ENCODE measurements at regions not wholly inside any gene's neighbourhood (a gene's known extent, or its start where the extent isn't known, plus 50 kb on each side); places are given as distances from the start of the nearest gene placed in this dataset.

GRCh38 chr9:135332516-135332915 lies 147.1 kb upstream of the PPP1R26 start:
- Histone ChIP-seq H3K9me3 (ENCODE audit: control extremely low read depth in 1 of 3, control insufficient read depth in 2 of 3, insufficient read depth in 1 of 3, low read length in 2 of 3) (no peaks in the 10 kb centered on the region), H3K9ac (ENCODE audit: low read length) (no peak overlapping the region), H3K36me3 (replicated peaks in 1 of 2; ENCODE audit: control extremely low read depth in 1 of 2, control insufficient read depth in 1 of 2, extremely low read depth in 1 of 2, insufficient read depth in 2 of 2, low read length in 1 of 2) (no peaks in the 10 kb centered on the region), H3K79me2 (ENCODE audit: control insufficient read depth, insufficient read depth, low read length) (no peaks in the 10 kb centered on the region), H4K20me1 (ENCODE audit: control insufficient read depth, insufficient read depth, low read length, poor library complexity, severe bottlenecking) (no peaks in the 10 kb centered on the region), H2AFZ (ENCODE audit: insufficient read depth, low read depth, low read length, poor library complexity, severe bottlenecking) (no peak overlapping the region), H3K27ac (ENCODE audit: low read length in 2 of 2) (no peak overlapping the region), H3K27me3 (replicated peaks in 1 of 4; ENCODE audit: control extremely low read depth in 1 of 4, control insufficient read depth in 3 of 4, insufficient read depth in 4 of 4, low read length in 3 of 4) (peaks cover 0 to 2% (median 0%) of the 10 kb centered on the region in 4 experiments), H3K4me1 (ENCODE audit: control insufficient read depth in 2 of 2, insufficient read depth in 2 of 2, low read length in 2 of 2) (no peaks in the 10 kb centered on the region), H3K4me2 (replicated peaks; ENCODE audit: low read depth, low read length, poor library complexity, severe bottlenecking) (no peak overlapping the region), H3K4me3 (ENCODE audit: control extremely low read depth in 1 of 5, extremely low read depth in 1 of 5, insufficient read depth in 1 of 5, low read depth in 2 of 5, low read length in 4 of 5) (no peak overlapping the region)
- H3K9me3 Mint-ChIP-seq (ENCODE audit: insufficient read depth), result no peaks in the 10 kb centered on the region
- no peak overlapping the region for H3K4me3 Mint-ChIP-seq
- H3K27me3 Mint-ChIP-seq, result peaks cover 5% of the 10 kb centered on the region
- no peak overlapping the region for H3K27ac Mint-ChIP-seq
- ChIA-PET POLR2A (no interaction called here), CTCF (no interaction called here)
- DNase-seq (no peak), ATAC-seq (ENCODE audit: low read depth) (no peak)
- intact Hi-C loops (cut with micrococcal nuclease), result no loop called here
- WGBS (ENCODE audit: insufficient coverage), result 92% methylated on average over 2 of the region's 3 CpGs
- TF ChIP-seq, protein P1, sequence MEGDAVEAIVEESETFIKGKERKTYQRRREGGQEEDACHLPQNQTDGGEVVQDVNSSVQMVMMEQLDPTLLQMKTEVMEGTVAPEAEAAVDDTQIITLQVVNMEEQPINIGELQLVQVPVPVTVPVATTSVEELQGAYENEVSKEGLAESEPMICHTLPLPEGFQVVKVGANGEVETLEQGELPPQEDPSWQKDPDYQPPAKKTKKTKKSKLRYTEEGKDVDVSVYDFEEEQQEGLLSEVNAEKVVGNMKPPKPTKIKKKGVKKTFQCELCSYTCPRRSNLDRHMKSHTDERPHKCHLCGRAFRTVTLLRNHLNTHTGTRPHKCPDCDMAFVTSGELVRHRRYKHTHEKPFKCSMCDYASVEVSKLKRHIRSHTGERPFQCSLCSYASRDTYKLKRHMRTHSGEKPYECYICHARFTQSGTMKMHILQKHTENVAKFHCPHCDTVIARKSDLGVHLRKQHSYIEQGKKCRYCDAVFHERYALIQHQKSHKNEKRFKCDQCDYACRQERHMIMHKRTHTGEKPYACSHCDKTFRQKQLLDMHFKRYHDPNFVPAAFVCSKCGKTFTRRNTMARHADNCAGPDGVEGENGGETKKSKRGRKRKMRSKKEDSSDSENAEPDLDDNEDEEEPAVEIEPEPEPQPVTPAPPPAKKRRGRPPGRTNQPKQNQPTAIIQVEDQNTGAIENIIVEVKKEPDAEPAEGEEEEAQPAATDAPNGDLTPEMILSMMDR (IDR thresholded peaks at IDR 0.05), result no peak
- no peak for TF ChIP-seq EZH2 (IDR thresholded peaks at IDR 0.05; ENCODE audit: borderline replicate concordance, insufficient read depth, low read depth, low read length, poor library complexity, severe bottlenecking)
- H3K4me1 Mint-ChIP-seq, result no peaks in the 10 kb centered on the region

GRCh38 chr9:135332979-135333748 lies 146.4 kb upstream of the PPP1R26 start:
- no peaks in the 10 kb centered on the region for H3K4me1 ChIP-seq (ENCODE audit: control insufficient read depth in 2 of 2, insufficient read depth in 2 of 2, low read length in 2 of 2)
- Mint-ChIP-seq H3K4me1 (no peaks in the 10 kb centered on the region), H3K27ac (no peak overlapping the region), H3K9me3 (ENCODE audit: insufficient read depth) (no peaks in the 10 kb centered on the region), H3K4me3 (no peak overlapping the region), H3K27me3 (peaks cover 5% of the 10 kb centered on the region)
- TF ChIP-seq EZH2 (IDR thresholded peaks at IDR 0.05; ENCODE audit: borderline replicate concordance, insufficient read depth, low read depth, low read length, poor library complexity, severe bottlenecking), result no peak
- TF ChIP-seq, protein P1 (IDR thresholded peaks at IDR 0.05), result no peak
- no peak overlapping the region for H3K9ac ChIP-seq (ENCODE audit: low read length)
- H3K27ac ChIP-seq (ENCODE audit: low read length in 2 of 2), result no peak overlapping the region
- H3K4me2 ChIP-seq (replicated peaks; ENCODE audit: low read depth, low read length, poor library complexity, severe bottlenecking), result no peak overlapping the region
- no peaks in the 10 kb centered on the region for H4K20me1 ChIP-seq (ENCODE audit: control insufficient read depth, insufficient read depth, low read length, poor library complexity, severe bottlenecking)
- H3K9me3 ChIP-seq (ENCODE audit: control extremely low read depth in 1 of 3, control insufficient read depth in 2 of 3, insufficient read depth in 1 of 3, low read length in 2 of 3), result no peaks in the 10 kb centered on the region
- DNase-seq, result no peak
- H3K36me3 ChIP-seq (replicated peaks in 1 of 2; ENCODE audit: control extremely low read depth in 1 of 2, control insufficient read depth in 1 of 2, extremely low read depth in 1 of 2, insufficient read depth in 2 of 2, low read length in 1 of 2), result no peaks in the 10 kb centered on the region
- ChIA-PET CTCF (no interaction called here), POLR2A (no interaction called here)
- H3K4me3 ChIP-seq (ENCODE audit: control extremely low read depth in 1 of 5, extremely low read depth in 1 of 5, insufficient read depth in 1 of 5, low read depth in 2 of 5, low read length in 4 of 5), result no peak overlapping the region
- 91% methylated on average over 6 of the region's 7 CpGs for WGBS (ENCODE audit: insufficient coverage)
- H3K27me3 ChIP-seq (replicated peaks in 1 of 4; ENCODE audit: control extremely low read depth in 1 of 4, control insufficient read depth in 3 of 4, insufficient read depth in 4 of 4, low read length in 3 of 4), result peaks cover 0 to 2% (median 0%) of the 10 kb centered on the region in 4 experiments
- ATAC-seq (ENCODE audit: low read depth), result no peak
- intact Hi-C loops (cut with micrococcal nuclease), result no loop called here
- no peaks in the 10 kb centered on the region for H3K79me2 ChIP-seq (ENCODE audit: control insufficient read depth, insufficient read depth, low read length)
- H2AFZ ChIP-seq (ENCODE audit: insufficient read depth, low read depth, low read length, poor library complexity, severe bottlenecking), result no peak overlapping the region
